ENCODE measurements at regions not wholly inside any gene's neighbourhood (a gene's known extent, or its start where the extent isn't known, plus 50 kb on each side); places are given as distances from the start of the nearest gene placed in this dataset.

DNA sequence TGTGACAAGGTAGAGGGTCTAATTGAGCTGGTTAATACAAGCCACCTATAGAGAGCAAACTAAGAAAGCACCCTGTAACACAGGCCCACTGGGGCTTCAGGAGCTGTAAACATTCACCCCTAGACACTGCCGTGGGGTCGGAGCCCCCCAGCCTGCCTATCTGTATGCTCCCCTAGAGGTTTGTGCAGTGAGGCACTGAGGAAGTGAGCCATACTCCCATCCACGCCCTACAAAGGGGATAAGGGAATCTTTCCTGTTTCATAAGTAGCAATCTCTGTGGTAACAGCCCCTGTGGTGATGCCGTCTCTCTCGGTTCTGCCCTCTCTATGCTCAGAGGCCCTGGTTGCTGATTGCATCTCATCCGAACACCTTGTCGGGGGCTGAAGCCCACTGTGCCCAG is 94.2 kb upstream of the GJB6 start:
- TF ChIP-seq, protein P1, sequence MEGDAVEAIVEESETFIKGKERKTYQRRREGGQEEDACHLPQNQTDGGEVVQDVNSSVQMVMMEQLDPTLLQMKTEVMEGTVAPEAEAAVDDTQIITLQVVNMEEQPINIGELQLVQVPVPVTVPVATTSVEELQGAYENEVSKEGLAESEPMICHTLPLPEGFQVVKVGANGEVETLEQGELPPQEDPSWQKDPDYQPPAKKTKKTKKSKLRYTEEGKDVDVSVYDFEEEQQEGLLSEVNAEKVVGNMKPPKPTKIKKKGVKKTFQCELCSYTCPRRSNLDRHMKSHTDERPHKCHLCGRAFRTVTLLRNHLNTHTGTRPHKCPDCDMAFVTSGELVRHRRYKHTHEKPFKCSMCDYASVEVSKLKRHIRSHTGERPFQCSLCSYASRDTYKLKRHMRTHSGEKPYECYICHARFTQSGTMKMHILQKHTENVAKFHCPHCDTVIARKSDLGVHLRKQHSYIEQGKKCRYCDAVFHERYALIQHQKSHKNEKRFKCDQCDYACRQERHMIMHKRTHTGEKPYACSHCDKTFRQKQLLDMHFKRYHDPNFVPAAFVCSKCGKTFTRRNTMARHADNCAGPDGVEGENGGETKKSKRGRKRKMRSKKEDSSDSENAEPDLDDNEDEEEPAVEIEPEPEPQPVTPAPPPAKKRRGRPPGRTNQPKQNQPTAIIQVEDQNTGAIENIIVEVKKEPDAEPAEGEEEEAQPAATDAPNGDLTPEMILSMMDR (IDR thresholded peaks at IDR 0.05; ENCODE audit: insufficient read depth, low read depth, low read length), result no peak
- no peak for TF ChIP-seq EZH2 (IDR thresholded peaks at IDR 0.05; ENCODE audit: insufficient read depth, low read length)
